Urinary bladder (tissue), 3 donors: ENCODE measurements at regions not wholly inside any gene's neighbourhood (a gene's known extent, or its start where the extent isn't known, plus 50 kb on each side); places are given as distances from the start of the nearest gene placed in this dataset.

Experiments
- DNase-seq: peaks from one replicate; pipeline ENCODE4 v3.0.0-alpha.2; 2015; ENCODE audit errors: extremely low spot score
- H3K27ac ChIP-seq: one replicate; pipeline ENCODE4 v1.5.1; 2013; ENCODE audit warnings: low read depth, mild to moderate bottlenecking, moderate library complexity
- H3K36me3 ChIP-seq: one replicate; pipeline ENCODE4 v1.6.1; 2013; ENCODE audit warnings: mild to moderate bottlenecking, moderate library complexity; ENCODE audit not compliant: insufficient read depth
- H3K4me1 ChIP-seq: one replicate; pipeline ENCODE4 v1.6.1; 2013; ENCODE audit warnings: mild to moderate bottlenecking, moderate library complexity; ENCODE audit not compliant: insufficient read depth
- H3K4me3 ChIP-seq: one replicate; pipeline ENCODE4 v1.5.1; 2013; ENCODE audit warnings: low read depth, low read length
- WGBS: extraction: QIAGEN DNeasy Blood & Tissue Kit; methylation state at CpG from one replicate; pipeline ENCODE4 v1.1.7; 2013; 5-methylcytosine and 5-hydroxymethylcytosine counted together
- donor health status: healthy with polysubstance abuse.
- donor health status: healthy.

DNA sequence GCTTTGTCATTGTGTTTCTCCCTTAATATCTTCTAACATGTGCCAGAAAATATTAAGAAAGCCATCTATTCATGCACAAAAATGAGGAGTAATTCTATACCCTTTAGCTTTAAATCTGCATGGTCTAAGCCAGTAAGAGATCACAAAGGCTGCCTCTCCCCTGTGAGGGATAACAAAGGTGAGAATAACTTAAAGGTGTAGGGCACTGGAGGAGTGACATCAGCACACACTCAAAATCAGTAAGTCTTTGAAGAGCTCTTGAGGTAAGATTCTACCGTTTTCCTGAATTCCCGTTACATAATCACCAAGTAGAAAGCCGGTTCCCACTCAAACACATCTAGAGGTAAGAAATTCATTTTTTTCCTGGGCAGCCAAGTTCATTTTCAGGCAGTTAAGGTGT, 123.9 kb upstream of the SULT1C3 start:
- H3K4me3 ChIP-seq: no peak overlapping the region
- no peak for DNase-seq
- 91% methylated on average over 3 of the region's 3 CpGs for WGBS
- no peak overlapping the region for H3K27ac ChIP-seq
- H3K36me3 ChIP-seq: no peaks in the 10 kb centered on the region
- no peaks in the 10 kb centered on the region for H3K4me1 ChIP-seq

DNA sequence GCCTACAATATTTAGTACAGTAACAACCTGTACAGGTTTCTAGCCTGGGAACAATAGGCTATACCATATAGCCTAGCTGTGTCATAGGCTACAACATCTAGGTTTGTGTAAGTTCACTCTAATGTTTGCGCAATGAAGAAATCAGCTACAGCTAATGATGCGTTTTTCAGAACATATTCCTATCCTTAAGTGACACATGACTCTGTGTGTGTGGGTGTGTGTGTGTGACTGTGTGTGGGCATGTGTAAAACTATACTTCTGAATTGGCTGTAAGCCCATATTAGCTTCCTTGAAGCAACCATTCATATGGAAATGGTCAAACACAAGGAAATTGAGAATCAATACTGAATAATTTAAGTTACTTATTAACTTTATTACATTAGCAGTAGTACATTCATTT, 120.8 kb upstream of the SULT1C3 start:
- H3K27ac ChIP-seq: no peak overlapping the region
- WGBS: 86% methylated on average over 2 of the region's 2 CpGs

DNA sequence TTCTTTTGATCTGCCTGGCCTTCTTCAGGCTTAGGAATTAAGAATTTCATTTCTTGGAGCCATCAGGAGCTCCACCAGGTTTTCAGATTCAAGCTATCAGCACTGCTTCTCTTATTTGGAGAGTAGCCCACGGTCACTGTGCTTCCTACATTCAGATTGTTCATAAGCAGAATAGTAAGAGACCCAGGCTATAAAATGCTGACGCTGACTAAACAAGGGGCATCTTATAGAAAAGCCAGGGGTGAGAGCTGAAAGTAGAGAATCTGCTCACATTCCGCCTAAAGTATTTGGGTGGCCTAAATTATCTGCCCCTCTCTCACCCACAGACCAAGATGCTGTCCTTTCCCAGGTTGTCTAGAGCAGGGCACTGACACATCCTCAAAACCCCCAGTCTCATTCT, 120.3 kb upstream of the SULT1C3 start:
- WGBS: 74% methylated on average over 3 of the region's 3 CpGs
- DNase-seq: no peak
- Histone ChIP-seq H3K4me1 (no peaks in the 10 kb centered on the region), H3K27ac (no peak overlapping the region), H3K4me3 (no peak overlapping the region), H3K36me3 (no peaks in the 10 kb centered on the region)

More for the DNA sequence above, 120.8 kb upstream of the SULT1C3 start:
- H3K4me1 ChIP-seq: no peaks in the 10 kb centered on the region
- no peak for DNase-seq
- H3K36me3 ChIP-seq: no peaks in the 10 kb centered on the region
- H3K4me3 ChIP-seq: no peak overlapping the region

DNA sequence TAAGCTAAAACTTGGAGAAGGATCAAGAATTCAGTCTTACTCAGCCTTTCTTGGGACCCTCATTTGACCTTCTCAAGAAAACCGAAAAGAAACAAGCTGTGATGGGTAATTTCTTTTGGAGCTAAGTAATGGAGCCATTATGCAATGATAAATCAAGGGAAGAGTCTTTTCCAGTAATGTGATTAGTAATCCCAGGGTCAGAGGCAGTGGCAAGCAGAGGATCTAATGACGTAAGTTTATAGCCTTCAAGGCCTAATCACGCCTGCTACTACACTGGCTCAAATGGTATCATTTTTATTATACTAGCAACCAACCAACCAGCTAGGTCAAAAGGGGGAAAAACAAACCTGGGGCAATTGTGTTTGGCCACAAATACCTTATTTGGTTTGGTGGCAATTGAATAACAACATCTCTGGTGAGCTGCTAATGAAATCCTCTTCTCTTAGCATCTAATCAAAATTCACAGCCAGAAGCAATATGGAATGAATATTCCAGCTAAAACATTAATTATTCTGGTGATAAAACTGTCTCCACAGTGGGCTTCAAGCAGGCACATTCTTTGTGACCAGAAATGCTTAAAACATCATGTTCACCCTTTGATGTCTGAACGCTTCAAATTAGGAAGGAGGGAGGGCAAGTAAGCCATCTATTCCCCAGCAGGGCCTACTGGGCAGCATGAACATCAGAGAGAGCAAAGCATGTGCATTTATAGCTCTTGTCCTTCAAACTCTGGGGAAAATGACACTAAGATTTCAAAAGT, 114.9 kb upstream of the SULT1C3 start:
- Histone ChIP-seq H3K36me3 (no peaks in the 10 kb centered on the region), H3K27ac (no peak overlapping the region), H3K4me3 (no peak overlapping the region), H3K4me1 (no peaks in the 10 kb centered on the region)
- 44% methylated on average over 4 of the region's 4 CpGs for WGBS
- no peak for DNase-seq

DNA sequence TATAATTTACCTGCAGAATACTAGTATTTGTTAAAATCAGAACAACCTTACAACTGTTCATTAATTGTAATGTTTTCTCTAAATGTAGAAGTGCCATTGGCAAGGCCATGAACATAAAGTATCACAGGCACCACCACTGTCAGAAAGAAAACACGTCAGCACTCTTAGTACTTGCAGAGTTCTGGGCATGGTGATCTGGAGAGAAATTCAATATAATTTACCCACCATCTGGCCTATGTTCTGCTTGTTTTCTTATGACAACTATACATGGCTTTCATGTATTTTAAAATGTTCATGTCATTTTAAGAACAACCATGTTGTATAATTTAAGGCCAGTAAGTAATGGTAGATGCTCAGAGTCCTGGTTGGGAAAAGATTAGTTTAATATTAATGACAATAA, 114.2 kb upstream of the SULT1C3 start:
- H3K36me3 ChIP-seq: no peaks in the 10 kb centered on the region
- H3K4me1 ChIP-seq: no peaks in the 10 kb centered on the region
- 68% methylated on average over 1 of the region's 1 CpG for WGBS
- H3K4me3 ChIP-seq: no peak overlapping the region
- DNase-seq: no peak
- no peak overlapping the region for H3K27ac ChIP-seq

DNA sequence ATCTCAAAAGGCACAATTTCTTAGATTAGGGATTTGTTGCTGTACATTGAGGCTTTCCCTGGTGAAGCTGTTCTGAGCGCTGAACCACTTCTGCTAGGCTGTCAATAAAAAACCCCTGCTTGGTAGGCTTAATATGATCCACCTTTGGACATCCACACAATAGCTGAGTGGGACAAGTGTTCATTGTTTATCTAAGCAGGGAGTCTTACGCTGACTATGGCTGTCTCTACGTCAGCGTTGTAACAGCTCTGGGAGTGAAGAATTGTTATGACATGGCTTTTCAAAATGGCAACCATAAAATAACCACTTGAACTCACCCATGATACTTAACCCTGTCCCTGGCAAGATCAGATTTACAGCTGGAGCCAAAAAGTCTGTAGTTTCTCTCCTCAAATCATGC, 111.5 kb upstream of the SULT1C3 start:
- H3K36me3 ChIP-seq: no peaks in the 10 kb centered on the region

DNA sequence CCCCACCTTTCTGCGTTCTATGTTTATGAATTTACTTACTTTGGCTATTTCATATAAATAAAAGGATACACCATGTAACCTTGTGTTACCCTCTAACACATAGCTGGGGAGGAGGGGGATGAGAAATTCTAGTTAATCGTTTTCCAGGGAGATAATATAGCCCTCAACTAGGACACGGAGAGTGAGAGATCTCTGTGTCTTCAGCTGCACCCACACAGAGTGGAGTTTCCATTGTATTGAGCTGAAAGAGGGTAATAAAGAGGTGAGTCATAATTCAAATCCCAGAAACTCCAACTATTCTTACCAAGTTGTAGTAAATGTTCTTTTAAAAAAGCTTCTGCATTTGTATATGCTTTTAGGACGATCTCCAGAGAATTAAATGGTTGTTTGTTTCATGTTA, 110.1 kb upstream of the SULT1C3 start:
- Histone ChIP-seq H3K27ac (no peak overlapping the region), H3K4me1 (no peaks in the 10 kb centered on the region), H3K36me3 (no peaks in the 10 kb centered on the region), H3K4me3 (no peak overlapping the region)
- no peak for DNase-seq
- 41% methylated on average over 4 of the region's 4 CpGs for WGBS

More for the DNA sequence above, 111.5 kb upstream of the SULT1C3 start:
- 33% methylated on average over 4 of the region's 4 CpGs for WGBS
- no peaks in the 10 kb centered on the region for H3K4me1 ChIP-seq
- no peak overlapping the region for H3K4me3 ChIP-seq
- no peak for DNase-seq
- H3K27ac ChIP-seq: no peak overlapping the region

DNA sequence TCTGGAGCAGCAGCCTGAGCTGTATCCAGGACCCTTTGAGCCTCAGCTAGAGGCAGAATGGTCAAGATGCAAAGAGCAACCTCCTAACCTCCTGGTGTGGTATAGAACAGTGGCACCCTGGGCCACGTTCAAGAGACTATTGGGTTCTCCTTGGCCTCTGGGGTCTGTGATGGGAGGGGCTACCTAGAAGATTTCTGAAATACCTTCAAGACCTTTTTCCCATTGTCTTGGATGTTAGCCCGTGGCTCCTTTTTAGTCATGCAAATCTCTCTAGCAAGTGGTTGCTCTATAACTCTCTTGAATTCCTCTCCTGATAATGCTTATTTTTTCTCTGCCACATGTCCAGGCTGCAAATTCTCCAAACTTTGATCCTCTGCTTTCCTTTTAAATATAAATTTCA, 106.3 kb upstream of the SULT1C3 start:
- no peak overlapping the region for H3K27ac ChIP-seq
- no peak for DNase-seq
- H3K36me3 ChIP-seq: no peaks in the 10 kb centered on the region
- H3K4me1 ChIP-seq: no peaks in the 10 kb centered on the region
- no peak overlapping the region for H3K4me3 ChIP-seq
- 70% methylated on average over 2 of the region's 2 CpGs for WGBS

DNA sequence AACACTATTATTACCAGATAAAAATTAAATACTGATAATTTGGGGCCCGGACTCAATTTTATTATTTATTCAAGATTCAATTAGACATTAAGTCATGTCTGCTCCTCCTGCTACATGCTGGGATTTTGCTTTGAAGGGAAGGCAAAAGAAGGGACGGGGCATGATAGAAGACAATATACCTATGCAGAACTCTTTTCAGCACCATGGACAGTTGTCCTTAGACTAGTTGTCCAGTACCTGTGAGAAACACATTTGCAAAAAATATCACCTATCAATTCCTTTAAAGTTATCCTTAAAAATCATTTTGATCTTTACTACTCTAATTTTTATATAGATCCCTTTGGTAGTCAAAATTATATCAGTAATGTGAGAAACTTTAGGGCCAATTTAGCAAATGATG, 100.2 kb upstream of the SULT1C3 start:
- DNase-seq: no peak
- 50% methylated on average over 2 of the region's 2 CpGs for WGBS
- H3K4me3 ChIP-seq: no peak overlapping the region

DNA sequence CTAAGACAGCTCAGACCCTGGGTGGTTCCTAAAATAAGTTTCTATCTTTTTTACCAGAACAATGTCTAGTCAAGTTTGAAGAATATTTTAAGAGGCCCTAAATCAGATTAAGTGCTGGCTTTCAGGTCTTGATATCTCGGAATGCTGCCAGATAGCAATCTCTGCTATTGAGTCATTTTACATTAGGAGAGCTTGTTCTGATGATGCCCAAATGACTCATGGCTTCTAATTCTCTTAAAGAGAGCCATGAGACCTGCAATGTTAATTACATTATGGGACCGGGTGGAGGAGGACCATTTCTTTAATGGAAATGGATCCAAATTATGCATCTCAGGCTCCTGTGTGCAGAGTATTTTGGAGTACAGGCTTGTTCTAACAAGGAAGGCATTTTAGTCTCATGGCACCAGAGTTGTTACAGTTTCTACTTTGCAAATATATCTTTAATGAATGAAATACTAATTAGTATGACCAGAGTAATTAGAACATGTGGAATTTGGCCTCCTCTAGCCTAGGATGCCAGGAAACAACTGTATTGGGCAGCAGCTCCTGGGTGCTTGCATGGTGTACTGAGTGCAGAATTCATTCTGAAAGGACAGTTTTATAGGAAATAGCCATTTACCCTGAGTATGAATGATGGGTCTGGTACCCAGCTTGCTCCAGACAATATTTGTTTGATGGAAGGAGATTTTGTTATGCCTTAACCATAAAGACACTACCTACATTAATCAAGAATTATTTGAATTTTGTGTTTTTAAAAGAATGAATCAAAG, 94.0 kb upstream of the SULT1C3 start:
- Histone ChIP-seq H3K36me3 (no peaks in the 10 kb centered on the region), H3K4me3 (no peak overlapping the region), H3K4me1 (no peaks in the 10 kb centered on the region), H3K27ac (no peak overlapping the region)
- no peak for DNase-seq
- WGBS: 41% methylated on average over 2 of the region's 2 CpGs

More for the DNA sequence above, 100.2 kb upstream of the SULT1C3 start:
- Histone ChIP-seq H3K36me3 (no peaks in the 10 kb centered on the region), H3K4me1 (no peaks in the 10 kb centered on the region), H3K27ac (no peak overlapping the region)

DNA sequence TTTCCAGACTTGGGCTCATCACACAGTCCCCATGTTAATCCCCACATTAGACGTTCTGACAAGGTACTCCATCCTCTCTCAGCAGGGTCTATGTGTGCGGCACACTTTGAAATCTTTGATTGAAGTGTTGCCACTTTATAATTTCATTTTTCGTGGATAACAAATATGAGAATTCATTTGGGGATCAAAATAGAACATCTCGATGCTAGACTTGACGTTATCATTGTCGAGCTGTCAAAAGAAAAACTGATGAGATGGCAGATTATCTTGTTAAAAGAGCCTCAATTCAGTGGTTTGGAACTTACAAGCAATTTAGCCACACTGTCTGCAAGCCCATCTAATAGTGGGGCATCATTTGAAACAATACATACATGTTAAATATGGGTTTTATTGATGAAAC, 91.2 kb upstream of the SULT1C3 start:
- WGBS: 83% methylated on average over 6 of the region's 6 CpGs
- H3K4me1 ChIP-seq: no peaks in the 10 kb centered on the region
- H3K4me3 ChIP-seq: no peak overlapping the region
- no peaks in the 10 kb centered on the region for H3K36me3 ChIP-seq
- DNase-seq: no peak
- no peak overlapping the region for H3K27ac ChIP-seq

DNA sequence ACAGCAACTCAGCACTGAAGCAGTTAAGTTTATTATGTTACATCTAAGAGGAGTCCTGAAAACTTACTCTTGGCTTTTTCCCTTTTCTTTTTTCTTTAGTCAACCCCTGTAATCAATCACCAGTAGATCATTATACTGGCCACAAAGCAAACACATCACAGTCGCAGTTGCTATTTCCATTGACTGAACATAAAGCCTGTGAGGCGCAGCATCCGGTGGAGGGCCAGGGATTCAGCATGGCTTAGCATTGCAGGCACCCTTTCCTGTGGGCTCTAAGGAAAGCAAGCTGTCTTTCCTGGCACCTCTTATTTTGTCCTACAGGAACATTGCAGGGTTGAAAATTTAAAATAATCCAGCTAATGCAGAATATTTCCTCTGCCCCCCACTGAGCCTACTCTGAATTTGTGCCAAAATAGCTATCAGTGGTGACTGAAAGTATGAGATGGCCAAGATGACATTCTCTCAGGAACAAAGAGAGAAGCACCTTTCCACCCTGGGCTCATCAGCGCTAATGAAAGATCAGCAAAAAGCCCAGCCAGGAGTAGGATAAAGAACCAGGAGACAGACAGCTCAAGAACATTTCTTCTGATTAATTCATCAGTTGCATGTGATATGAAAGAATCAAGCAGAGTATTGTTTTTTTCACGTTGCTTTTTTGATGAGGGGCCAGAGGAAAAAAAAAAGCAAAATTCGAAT, 85.3 kb upstream of the SULT1C3 start:
- no peak overlapping the region for H3K27ac ChIP-seq
- no peaks in the 10 kb centered on the region for H3K4me1 ChIP-seq
- no peak for DNase-seq
- H3K36me3 ChIP-seq: no peaks in the 10 kb centered on the region
- 53% methylated on average over 6 of the region's 6 CpGs for WGBS
- H3K4me3 ChIP-seq: no peak overlapping the region

DNA sequence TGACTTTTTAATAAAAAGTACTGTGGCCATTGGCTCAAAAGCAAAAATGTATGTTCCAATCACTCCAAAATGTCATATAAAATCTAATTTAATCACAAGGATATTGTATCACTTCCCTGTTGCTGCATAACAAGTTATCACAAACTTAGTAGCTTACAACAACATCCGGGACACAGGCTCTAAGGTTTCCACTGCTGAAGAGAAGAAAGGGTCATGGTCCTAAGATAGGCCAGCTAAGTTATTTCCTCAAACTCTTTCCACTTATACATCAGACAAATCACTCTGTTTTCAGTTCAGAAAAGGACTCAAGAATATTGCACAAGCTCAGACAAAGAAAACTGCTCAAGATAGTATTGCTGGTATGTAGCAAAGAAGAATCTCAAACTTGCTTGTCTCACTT, 78.5 kb upstream of the SULT1C3 start:
- no peaks in the 10 kb centered on the region for H3K4me1 ChIP-seq
- no peaks in the 10 kb centered on the region for H3K36me3 ChIP-seq
- DNase-seq: no peak
- WGBS: 78% methylated on average over 1 of the region's 1 CpG
- no peak overlapping the region for H3K4me3 ChIP-seq
- no peak overlapping the region for H3K27ac ChIP-seq

DNA sequence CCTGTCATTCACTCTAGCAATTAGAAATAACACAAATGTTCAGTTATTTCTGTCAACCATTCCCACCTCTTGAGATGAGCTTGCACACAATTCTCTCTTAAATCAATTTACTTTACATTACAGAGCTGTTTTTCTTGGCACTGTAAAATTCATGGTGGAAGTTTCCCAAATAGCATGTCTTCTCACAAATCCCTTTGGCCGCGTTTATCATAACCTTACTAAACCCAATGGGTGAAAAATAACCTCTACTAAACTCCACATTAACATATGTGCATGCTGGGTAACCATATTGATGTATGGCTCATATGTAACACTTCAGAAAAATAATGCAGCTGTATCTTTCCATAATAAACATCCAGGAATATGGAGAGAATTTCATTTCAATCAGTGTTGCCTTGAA, 75.5 kb upstream of the SULT1C3 start:
- WGBS: 37% methylated on average over 2 of the region's 2 CpGs
- DNase-seq: no peak
- Histone ChIP-seq H3K27ac (no peak overlapping the region), H3K36me3 (no peaks in the 10 kb centered on the region), H3K4me3 (no peak overlapping the region), H3K4me1 (no peaks in the 10 kb centered on the region)
